Limb (tissue), 2 donors: ENCODE measurements at regions not wholly inside any gene's neighbourhood (a gene's known extent, or its start where the extent isn't known, plus 50 kb on each side); places are given as distances from the start of the nearest gene placed in this dataset.

Source experiments
- DNase-seq, 2 donors: peaks; one replicate each; pipeline ENCODE4 v3.0.0-alpha.2; 2016; ENCODE audit errors: extremely low spot score in 2 of 2

DNA sequence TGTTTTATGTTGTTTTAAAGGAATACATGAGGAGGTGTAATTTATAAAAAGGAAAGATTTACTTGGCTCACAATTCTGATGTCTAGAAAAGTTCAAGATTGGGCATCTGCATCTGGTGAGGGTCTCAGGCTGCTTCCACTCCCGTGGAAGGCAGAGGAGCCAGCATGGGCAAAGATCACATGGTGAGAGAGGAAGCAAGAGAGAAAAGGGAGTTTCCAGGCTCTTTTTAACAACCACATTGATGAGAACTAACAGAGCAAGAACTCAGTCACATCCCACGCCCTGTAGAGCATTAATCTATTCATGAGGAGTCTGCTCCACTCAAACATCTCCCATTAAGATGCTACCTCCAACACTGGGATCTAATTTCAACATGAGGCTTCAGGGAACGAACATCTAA, 1666.3 kb downstream of the HACE1 start:
- no peak for DNase-seq

- DNase-seq = no peak
Measured at GRCh38 chr6:103191391-103192093, 1668.2 kb downstream of the HACE1 start.

GRCh38 chr6:103184776-103185175, 1674.9 kb downstream of the HACE1 start:
- no peak for DNase-seq

GRCh38 chr6:103183831-103184411, 1675.8 kb downstream of the HACE1 start:
- peak in 1 of 2 donors; percentile 31 for DNase-seq

GRCh38 chr6:103178193-103178592, 1681.5 kb downstream of the HACE1 start:
- DNase-seq = no peak

DNA sequence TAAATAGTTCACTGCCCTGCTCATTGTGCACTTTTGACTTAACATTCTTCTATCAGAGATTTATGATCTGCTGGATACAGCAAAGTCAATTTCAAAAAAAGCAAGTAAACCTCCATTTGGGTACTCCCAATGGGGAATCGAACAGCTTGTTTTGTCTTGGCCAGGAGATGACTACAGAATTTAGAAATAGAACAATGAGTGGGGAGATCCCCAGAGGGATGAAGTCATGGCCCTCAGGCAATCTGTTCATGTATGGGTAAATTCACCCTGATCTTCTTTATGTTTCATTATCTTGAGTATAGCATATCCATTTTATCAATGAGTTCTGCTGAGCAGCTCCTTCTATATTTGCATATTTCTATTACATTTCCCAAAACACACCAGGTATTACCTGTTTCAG, 1681.9 kb downstream of the HACE1 start:
- DNase-seq = no peak

DNA sequence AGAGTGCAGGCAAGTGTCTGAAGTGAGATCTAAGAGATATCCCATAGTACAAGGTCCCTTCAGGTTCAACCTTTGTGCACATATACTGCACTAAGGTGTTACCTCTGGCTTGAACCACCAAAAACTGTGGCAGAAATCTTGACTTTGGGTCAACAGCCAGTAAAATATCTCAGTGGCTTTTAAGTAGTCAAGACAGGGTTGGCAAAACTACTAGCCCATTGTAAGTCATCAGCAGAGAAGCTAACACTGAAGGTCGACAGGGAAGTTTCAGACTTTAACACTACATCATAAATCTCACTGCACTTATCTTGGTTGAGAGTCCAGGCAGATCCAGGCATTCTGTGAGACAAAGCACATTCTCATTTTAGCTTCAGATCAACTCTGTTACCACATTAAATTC, 1684.7 kb downstream of the HACE1 start:
- no peak for DNase-seq

DNA sequence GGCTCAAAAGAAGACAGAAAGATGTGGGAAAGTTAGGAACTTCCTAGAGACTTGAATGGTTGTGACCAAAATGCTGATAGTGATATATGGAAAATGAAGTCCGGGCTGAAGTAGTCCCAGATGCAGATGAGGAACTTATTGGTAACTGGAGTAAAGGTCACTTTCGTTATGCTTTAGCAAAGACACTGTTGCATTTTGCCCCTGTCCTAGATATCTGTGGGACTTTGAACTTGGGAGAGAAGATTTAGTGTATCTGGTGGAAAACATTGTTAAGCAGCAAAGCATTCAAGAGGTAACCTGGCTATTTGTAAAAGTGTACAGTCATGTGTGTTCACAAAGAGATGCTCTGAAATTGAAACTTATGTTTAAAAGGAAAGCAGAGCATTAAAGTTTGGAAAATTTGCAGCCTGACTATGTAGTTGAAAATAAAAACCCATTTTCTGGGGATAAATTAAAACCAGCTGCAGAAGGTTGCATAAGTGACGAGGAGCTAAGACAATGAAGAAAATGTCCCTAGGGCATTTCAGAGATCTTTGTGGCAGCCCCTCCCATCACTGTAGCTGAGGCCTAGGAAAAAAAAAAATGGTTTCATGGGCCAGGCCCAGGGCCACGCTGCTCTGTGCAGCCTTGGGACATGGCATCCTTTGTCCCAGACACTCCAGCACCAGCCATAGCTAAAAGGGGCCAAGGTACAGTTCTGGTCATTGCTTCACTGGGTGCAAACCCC, 1692.2 kb downstream of the HACE1 start:
- no peak for DNase-seq

DNA sequence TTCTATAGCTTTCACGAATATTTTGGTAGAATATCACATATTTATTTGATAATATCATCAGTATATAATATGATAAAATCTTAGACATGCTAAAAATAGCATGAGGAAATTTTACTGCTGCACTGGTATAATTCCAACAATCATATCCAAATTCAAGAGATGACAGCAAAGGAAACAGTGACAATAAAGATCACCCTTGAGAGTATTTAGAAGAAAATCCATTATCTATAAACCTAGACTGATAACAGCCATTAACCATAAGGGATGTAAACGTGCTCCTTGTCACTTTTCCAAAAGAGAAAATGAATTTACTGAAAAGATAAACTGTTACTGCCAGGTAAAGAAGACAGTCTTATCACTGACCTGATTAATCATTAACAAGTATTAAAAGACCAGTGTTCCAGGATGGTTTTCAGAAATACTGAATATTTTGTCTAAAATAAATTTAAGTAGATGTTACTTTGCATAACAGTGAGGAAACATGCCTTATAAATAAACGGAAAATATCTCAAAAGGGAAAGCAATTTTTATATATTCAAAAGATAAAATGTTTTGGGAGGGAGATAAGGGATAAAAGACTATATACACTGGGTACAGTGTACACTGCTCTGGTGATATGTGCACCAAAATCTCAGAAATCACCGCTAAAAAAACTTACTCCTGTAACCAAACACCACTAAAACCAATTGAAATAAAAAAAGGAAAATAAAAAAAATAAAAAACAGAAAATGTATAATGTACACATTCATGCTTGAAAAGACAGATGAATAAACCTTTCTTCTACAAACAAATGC, 1704.7 kb downstream of the HACE1 start:
- no peak for DNase-seq

DNA sequence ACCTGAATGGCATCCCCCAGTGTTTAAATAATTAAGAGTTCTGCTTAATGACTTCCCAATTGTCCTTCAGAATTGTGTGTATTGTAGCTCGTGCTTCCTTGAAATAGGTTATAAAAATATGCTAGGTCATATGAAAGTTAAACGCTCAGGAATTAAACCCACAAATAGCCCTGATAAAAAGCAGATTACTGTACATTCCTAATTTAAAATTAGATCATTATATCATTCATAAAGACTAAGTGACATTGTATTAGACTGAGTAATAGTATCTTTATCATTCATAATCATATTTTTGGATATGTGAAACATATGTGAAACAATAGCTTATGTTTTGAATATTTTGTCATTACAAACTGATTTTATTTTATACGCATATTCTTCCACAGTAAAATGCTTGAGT, 1706.7 kb downstream of the HACE1 start:
- no peak for DNase-seq

GRCh38 chr6:103142902-103143301, 1716.8 kb downstream of the HACE1 start:
- no peak for DNase-seq

DNA sequence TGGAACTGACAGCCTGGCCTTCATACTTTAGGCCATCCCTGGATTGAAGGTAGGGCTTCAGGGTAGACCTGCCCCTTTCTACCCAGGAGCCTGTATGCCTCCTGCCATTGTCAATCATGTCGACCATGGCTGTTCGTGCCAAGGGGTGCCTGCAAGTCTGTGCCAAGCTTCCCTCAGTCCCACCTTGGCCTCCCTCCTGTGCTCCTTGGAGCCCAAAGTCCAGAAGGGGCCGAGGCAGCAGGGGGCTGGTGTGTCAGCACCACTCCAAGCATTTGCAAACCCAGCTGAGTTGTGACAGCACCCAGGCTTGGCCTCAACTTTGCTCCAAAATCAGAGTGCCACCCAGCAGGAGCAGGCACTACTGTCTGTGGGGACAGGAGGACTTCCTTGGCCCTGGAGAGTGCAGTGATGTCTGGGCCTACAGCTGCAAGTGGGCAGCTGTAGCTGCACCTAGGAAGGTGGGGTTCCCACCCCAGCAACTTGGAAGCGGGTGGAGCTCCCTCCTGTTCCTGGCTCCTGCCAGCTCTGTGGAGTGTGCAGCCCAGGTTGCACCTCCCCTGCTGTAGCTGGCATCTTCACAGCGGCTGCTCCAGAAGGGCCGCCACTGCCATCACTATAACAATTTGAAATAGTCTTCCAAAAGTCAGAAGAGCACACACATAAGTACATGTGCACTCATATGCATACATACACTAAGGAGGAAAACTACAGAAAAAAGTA, 1719.3 kb downstream of the HACE1 start:
- no peak for DNase-seq

- DNase-seq = no peak
Measured at GRCh38 chr6:103139377-103139776, 1720.3 kb downstream of the HACE1 start.

DNA sequence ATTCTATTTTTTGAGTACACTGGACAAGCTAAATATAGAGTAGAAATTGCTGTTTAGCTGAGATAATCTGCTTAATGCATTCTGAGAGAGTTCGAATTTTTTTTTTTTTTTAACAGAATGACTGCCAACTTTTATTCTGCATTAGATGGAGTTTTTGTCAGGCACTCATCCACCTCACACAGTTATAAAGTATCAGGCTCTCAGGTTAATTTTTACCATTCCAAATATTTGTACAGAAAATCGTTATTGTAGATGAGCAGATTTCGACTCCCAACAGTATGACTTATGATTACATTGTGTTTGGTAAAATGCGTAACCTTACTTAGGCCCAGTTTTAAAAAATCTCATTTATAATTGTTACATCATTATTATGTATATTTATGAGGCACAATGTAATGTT, 1731.0 kb downstream of the GRIK2 start:
- no peak for DNase-seq

DNA sequence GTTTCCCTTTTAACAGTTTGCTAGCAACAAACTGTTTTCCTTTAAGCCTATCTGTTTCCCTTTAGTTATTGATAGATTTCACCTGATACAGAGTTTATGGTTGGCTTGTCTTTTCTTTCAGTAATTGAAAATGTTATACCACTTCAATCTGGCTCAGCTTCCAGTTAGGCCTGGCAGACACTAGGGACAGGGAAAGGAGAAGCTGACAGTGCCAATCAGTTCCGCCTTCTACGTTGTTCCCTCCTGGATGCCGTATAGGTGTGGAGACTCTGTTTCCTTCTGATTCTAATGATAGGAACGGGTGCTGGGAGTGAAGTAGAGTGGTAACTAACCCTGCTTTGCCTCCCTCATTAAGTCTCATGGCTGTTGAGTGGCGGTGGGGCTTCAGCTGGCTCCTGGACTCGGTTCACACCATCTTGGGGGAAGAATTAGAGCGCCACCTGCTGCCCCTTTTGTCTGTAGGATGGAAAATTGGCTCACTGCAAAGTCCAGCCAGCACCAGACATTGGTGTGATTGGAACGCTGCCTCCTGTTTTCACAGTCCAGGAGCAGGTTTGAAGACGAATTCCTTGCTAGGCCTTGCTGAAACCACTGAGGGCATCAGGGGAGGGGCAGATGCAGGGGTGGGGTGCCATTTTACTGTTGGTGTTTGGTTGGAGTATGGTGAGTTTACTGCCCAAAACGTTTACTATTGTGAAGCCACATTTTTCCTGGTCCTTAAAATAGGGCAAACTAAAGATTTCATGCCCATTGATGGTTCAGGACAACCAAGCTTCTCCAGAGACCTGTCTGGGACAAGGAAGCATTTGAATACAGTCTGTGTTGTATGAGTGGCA, 1729.5 kb downstream of the GRIK2 start:
- DNase-seq = peak; percentile 45 to 71

GRCh38 chr6:103119056-103119455, 1725.5 kb downstream of the GRIK2 start:
- no peak for DNase-seq

GRCh38 chr6:103114582-103114981, 1721.1 kb downstream of the GRIK2 start:
- no peak for DNase-seq

- no peak for DNase-seq
Measured at GRCh38 chr6:103113416-103113815, 1719.9 kb downstream of the GRIK2 start.

- DNase-seq = peak in 1 of 2 donors; percentile 11
Measured at GRCh38 chr6:103107985-103108384, 1714.5 kb downstream of the GRIK2 start.

DNA sequence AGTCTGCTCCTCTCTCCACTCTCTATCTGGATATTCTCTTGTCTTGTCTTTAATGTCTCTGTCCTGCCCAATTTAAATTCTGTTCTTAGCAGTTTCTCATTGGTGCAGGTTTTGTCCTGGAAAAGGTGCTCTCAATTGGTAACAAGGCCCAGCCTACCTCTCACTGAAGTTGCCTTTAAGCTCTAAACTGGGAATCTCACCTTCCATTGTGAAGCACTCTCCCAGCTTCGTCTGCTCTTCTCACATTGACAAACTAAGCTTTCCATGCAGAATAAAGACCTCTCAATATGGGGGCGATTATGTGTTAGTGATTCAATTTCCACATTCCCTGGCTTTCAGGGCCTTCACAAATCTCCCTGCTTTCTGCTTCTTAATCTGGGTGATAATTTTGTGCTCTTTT, 1712.2 kb downstream of the GRIK2 start:
- no peak for DNase-seq
